KMS-11 (cell line): ENCODE measurements at regions not wholly inside any gene's neighbourhood (a gene's known extent, or its start where the extent isn't known, plus 50 kb on each side); places are given as distances from the start of the nearest gene placed in this dataset.

Source experiments
- H2AFZ ChIP-seq: fragments of 200-600 bp; sonication (generic); 2 replicates; pipeline ENCODE4 v1.6.1; 2016; ENCODE audit warnings: antibody characterized with exemption, mixed run types, low read depth
- H3K27ac ChIP-seq: fragments of 200-600 bp; sonication (generic); 2 replicates; pipeline ENCODE4 v1.6.1; 2016; ENCODE audit warnings: mild to moderate bottlenecking, mixed run types
- H3K27me3 ChIP-seq: fragments of 200-600 bp; sonication (generic); 2 replicates; pipeline ENCODE4 v1.6.1; 2017; ENCODE audit warnings: mild to moderate bottlenecking, low read depth, mixed run types, moderate library complexity; ENCODE audit not compliant: insufficient read depth
- H3K36me3 ChIP-seq: fragments of 200-600 bp; sonication (generic); 2 replicates; pipeline ENCODE4 v1.6.1; 2017; ENCODE audit warnings: mild to moderate bottlenecking, mixed run types; ENCODE audit not compliant: insufficient read depth
- H3K4me1 ChIP-seq: fragments of 200-600 bp; sonication (generic); 2 replicates; pipeline ENCODE4 v1.6.1; 2016; ENCODE audit warnings: mild to moderate bottlenecking, low read depth, mixed run types; ENCODE audit not compliant: poor library complexity, severe bottlenecking
- H3K4me2 ChIP-seq: fragments of 200-600 bp; sonication (generic); 2 replicates; pipeline ENCODE4 v1.7.0; 2016; ENCODE audit warnings: mild to moderate bottlenecking, mixed run types
- H3K4me3 ChIP-seq: fragments of 200-600 bp; sonication (generic); IDR thresholded peaks from 2 replicates; pipeline ENCODE4 v1.6.1; 2017; ENCODE audit warnings: low read depth, low read length, mixed read lengths; ENCODE audit not compliant: insufficient read depth
- H3K79me2 ChIP-seq: fragments of 200-600 bp; sonication (generic); 2 replicates; pipeline ENCODE4 v1.6.1; 2016; ENCODE audit warnings: low read depth, mixed run types; ENCODE audit not compliant: insufficient read depth
- H3K9ac ChIP-seq: fragments of 200-600 bp; sonication (generic); 2 replicates; pipeline ENCODE4 v1.6.1; 2016; ENCODE audit warnings: mild to moderate bottlenecking, mixed run types
- H4K20me1 ChIP-seq: fragments of 200-600 bp; sonication (generic); 2 replicates; pipeline ENCODE4 v1.6.1; 2016; ENCODE audit warnings: mild to moderate bottlenecking, mixed run types; ENCODE audit not compliant: insufficient read depth
- CTCF ChIP-seq: fragments of 200-600 bp; sonication (generic); conservative IDR thresholded peaks from 2 replicates; pipeline ENCODE4 v1.6.1; 2017; ENCODE audit warnings: low read depth, mild to moderate bottlenecking, antibody characterized with exemption, low read length, moderate library complexity, mixed read lengths

- no peak overlapping the region for H3K9ac ChIP-seq
- H3K4me1 ChIP-seq = no peaks in the 10 kb centered on the region
- H3K27me3 ChIP-seq = no peaks in the 10 kb centered on the region
- H3K79me2 ChIP-seq = no peaks in the 10 kb centered on the region
- TF ChIP-seq CTCF = no peak
- no peak overlapping the region for H3K27ac ChIP-seq
- no peaks in the 10 kb centered on the region for H3K36me3 ChIP-seq
- H4K20me1 ChIP-seq = no peaks in the 10 kb centered on the region
- H3K4me2 ChIP-seq = no peak overlapping the region
- H3K4me3 ChIP-seq = no peak overlapping the region
- no peak overlapping the region for H2AFZ ChIP-seq
Measured at GRCh38 chr21:32090956-32091355, 187.9 kb downstream of the MIS18A start.

- no peaks in the 10 kb centered on the region for H3K4me1 ChIP-seq
- H2AFZ ChIP-seq = no peak overlapping the region
- H3K4me2 ChIP-seq = no peak overlapping the region
- H3K4me3 ChIP-seq = no peak overlapping the region
- H4K20me1 ChIP-seq = no peaks in the 10 kb centered on the region
- H3K27me3 ChIP-seq = no peaks in the 10 kb centered on the region
- H3K36me3 ChIP-seq = no peaks in the 10 kb centered on the region
- TF ChIP-seq CTCF = no peak
- H3K27ac ChIP-seq = no peak overlapping the region
- H3K9ac ChIP-seq = no peak overlapping the region
- no peaks in the 10 kb centered on the region for H3K79me2 ChIP-seq
Measured at GRCh38 chr21:32089766-32090165, 189.1 kb downstream of the MIS18A start.

- H3K27ac ChIP-seq = no peak overlapping the region
Measured at GRCh38 chr21:32088471-32088870, 190.4 kb downstream of the MIS18A start.

GRCh38 chr21:32087447-32087846 lies 191.4 kb downstream of the MIS18A start:
- H3K36me3 ChIP-seq = no peaks in the 10 kb centered on the region
- H3K4me1 ChIP-seq = no peaks in the 10 kb centered on the region
- no peak overlapping the region for H3K9ac ChIP-seq
- H3K27ac ChIP-seq = no peak overlapping the region
- H3K4me3 ChIP-seq = no peak overlapping the region
- TF ChIP-seq CTCF = no peak
- H3K4me2 ChIP-seq = no peak overlapping the region
- H2AFZ ChIP-seq = no peak overlapping the region
- no peaks in the 10 kb centered on the region for H3K27me3 ChIP-seq
- H3K79me2 ChIP-seq = no peaks in the 10 kb centered on the region
- no peaks in the 10 kb centered on the region for H4K20me1 ChIP-seq

More at GRCh38 chr21:32088471-32088870, 190.4 kb downstream of the MIS18A start:
- TF ChIP-seq CTCF = no peak
- Histone ChIP-seq H3K9ac (no peak overlapping the region), H3K4me2 (no peak overlapping the region), H3K79me2 (no peaks in the 10 kb centered on the region), H3K4me3 (no peak overlapping the region), H3K36me3 (no peaks in the 10 kb centered on the region), H3K27me3 (no peaks in the 10 kb centered on the region), H4K20me1 (no peaks in the 10 kb centered on the region), H2AFZ (no peak overlapping the region), H3K4me1 (no peaks in the 10 kb centered on the region)
